Ishikawa (cell line): ENCODE measurements at regions not wholly inside any gene's neighbourhood (a gene's known extent, or its start where the extent isn't known, plus 50 kb on each side); places are given as distances from the start of the nearest gene placed in this dataset.

Source experiments
- CEBPB ChIP-seq: IDR thresholded peaks from 2 replicates; pipeline ENCODE4 v1.6.1; 2012
- CREB1 ChIP-seq: IDR thresholded peaks from 2 replicates; pipeline ENCODE4 v1.6.1; 2012; ENCODE audit warnings: low read depth
- EGR1 ChIP-seq: IDR thresholded peaks from 2 replicates; pipeline ENCODE4 v1.6.1; 2012
- EP300 ChIP-seq: IDR thresholded peaks from 2 replicates; pipeline ENCODE4 v1.6.1; 2012; ENCODE audit warnings: borderline replicate concordance
- FOXM1 ChIP-seq: IDR thresholded peaks from 2 replicates; pipeline ENCODE4 v1.6.1; 2012; ENCODE audit warnings: low read depth, borderline replicate concordance
- NFIC ChIP-seq: IDR thresholded peaks from 2 replicates; pipeline ENCODE4 v1.6.1; 2012
- RAD21 ChIP-seq: IDR thresholded peaks from 2 replicates; pipeline ENCODE4 v1.6.1; 2012; ENCODE audit warnings: low read depth
- TAF1 ChIP-seq: IDR thresholded peaks from 2 replicates; pipeline ENCODE4 v1.6.1; 2012; ENCODE audit warnings: low read depth, mild to moderate bottlenecking
- TCF12 ChIP-seq: IDR thresholded peaks from 2 replicates; pipeline ENCODE4 v1.6.1; 2012; ENCODE audit warnings: low read depth
- TEAD4 ChIP-seq: IDR thresholded peaks from 2 replicates; pipeline ENCODE4 v1.6.1; 2012
- YY1 ChIP-seq: IDR thresholded peaks from 2 replicates; pipeline ENCODE4 v1.6.1; 2012; ENCODE audit warnings: low read depth
- ZBTB7A ChIP-seq: IDR thresholded peaks from 2 replicates; pipeline ENCODE4 v1.6.1; 2012; ENCODE audit warnings: low read depth
- TF ChIP-seq, protein P1 (sequence below): IDR thresholded peaks from 2 replicates; pipeline ENCODE4 v1.6.1; 2012; ENCODE audit warnings: low read depth, mild to moderate bottlenecking
- TF ChIP-seq, protein P2 (sequence below): IDR thresholded peaks from 2 replicates; pipeline ENCODE4 v1.6.1; 2012
- TF ChIP-seq, protein P3 (sequence below): IDR thresholded peaks from 2 replicates; pipeline ENCODE4 v1.6.1; 2012

DNA sequence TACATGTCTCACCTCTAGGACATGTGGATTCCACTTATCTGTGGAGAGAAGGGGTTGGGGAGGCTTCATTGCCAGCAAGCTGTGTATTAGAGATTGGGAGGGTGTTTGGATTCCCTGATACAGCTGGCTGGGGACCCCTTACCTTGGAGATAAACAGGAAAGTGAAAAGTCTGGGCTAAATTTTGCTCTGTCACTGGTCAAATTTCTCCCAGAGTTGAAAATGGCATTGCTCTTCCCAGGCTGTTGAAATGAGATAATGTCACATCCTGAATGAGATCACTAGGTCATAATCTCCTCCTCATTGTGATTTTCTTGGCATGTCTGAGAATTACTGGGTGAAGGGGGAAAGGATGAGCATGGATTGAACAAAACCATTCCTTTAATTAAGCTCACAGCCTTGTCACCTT, 265.0 kb upstream of the PARD3B start:
- TF ChIP-seq, protein P1, sequence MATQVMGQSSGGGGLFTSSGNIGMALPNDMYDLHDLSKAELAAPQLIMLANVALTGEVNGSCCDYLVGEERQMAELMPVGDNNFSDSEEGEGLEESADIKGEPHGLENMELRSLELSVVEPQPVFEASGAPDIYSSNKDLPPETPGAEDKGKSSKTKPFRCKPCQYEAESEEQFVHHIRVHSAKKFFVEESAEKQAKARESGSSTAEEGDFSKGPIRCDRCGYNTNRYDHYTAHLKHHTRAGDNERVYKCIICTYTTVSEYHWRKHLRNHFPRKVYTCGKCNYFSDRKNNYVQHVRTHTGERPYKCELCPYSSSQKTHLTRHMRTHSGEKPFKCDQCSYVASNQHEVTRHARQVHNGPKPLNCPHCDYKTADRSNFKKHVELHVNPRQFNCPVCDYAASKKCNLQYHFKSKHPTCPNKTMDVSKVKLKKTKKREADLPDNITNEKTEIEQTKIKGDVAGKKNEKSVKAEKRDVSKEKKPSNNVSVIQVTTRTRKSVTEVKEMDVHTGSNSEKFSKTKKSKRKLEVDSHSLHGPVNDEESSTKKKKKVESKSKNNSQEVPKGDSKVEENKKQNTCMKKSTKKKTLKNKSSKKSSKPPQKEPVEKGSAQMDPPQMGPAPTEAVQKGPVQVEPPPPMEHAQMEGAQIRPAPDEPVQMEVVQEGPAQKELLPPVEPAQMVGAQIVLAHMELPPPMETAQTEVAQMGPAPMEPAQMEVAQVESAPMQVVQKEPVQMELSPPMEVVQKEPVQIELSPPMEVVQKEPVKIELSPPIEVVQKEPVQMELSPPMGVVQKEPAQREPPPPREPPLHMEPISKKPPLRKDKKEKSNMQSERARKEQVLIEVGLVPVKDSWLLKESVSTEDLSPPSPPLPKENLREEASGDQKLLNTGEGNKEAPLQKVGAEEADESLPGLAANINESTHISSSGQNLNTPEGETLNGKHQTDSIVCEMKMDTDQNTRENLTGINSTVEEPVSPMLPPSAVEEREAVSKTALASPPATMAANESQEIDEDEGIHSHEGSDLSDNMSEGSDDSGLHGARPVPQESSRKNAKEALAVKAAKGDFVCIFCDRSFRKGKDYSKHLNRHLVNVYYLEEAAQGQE: no peak
- TF ChIP-seq CEBPB (no peak), TAF1 (no peak), RAD21 (no peak), ZBTB7A (no peak), EGR1 (no peak), TEAD4 (no peak), FOXM1 (no peak), TCF12 (no peak), YY1 (no peak), NFIC (no peak), EP300 (no peak), CREB1 (no peak)
- TF ChIP-seq, protein P2, sequence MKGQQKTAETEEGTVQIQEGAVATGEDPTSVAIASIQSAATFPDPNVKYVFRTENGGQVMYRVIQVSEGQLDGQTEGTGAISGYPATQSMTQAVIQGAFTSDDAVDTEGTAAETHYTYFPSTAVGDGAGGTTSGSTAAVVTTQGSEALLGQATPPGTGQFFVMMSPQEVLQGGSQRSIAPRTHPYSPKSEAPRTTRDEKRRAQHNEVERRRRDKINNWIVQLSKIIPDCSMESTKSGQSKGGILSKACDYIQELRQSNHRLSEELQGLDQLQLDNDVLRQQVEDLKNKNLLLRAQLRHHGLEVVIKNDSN: no peak
- TF ChIP-seq, protein P3, sequence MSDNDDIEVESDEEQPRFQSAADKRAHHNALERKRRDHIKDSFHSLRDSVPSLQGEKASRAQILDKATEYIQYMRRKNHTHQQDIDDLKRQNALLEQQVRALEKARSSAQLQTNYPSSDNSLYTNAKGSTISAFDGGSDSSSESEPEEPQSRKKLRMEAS: no peak

DNA sequence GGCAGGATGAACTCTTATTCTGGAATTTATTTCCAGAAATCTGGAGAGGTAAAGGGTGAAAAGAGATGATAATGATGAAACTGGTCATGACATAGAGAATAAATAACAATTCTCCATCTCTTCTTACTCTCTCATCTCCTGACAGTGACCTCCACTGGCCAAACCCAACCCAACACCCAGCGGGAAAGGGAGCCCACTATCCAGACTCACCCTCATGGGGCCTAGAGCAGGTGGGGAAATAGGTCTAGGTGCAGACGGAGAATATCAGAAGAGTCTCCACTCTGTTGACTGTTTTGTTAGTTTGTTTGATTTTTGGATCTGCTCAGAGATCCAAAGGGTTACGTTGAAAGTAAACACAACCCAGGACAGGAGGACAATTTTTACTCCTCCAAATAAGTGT, 263.2 kb upstream of the PARD3B start:
- TF ChIP-seq RAD21: no peak
- TF ChIP-seq EGR1: no peak
- TF ChIP-seq FOXM1: no peak
- TF ChIP-seq EP300: no peak
- TF ChIP-seq YY1: no peak
- no peak for TF ChIP-seq NFIC
- TF ChIP-seq CREB1: no peak
- TF ChIP-seq, protein P1: no peak
- TF ChIP-seq, protein P2: no peak
- no peak for TF ChIP-seq TCF12
- no peak for TF ChIP-seq ZBTB7A
- TF ChIP-seq CEBPB: no peak
- TF ChIP-seq, protein P3: no peak
- no peak for TF ChIP-seq TEAD4
- TF ChIP-seq TAF1: no peak

DNA sequence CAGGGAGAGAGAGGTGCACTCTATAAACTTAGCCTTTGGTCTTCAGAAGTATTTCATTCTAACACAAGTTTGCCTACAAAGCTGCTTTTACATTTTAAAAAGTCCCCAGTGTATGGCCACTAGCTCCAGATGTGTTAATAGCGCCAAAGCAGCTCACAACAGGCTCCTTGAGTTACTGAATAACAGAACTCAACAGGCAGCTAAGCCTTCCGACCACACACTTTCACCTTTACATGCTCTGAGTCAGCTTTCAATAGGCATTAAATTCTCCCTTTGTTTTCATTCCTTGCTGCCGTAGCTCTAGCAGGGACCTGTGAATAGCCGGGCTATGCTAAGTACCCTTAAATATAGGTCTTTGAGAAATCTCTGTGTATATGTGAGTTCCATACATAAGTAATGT, 262.8 kb upstream of the PARD3B start:
- TF ChIP-seq EGR1 (no peak), RAD21 (no peak), EP300 (no peak), TCF12 (no peak)

DNA sequence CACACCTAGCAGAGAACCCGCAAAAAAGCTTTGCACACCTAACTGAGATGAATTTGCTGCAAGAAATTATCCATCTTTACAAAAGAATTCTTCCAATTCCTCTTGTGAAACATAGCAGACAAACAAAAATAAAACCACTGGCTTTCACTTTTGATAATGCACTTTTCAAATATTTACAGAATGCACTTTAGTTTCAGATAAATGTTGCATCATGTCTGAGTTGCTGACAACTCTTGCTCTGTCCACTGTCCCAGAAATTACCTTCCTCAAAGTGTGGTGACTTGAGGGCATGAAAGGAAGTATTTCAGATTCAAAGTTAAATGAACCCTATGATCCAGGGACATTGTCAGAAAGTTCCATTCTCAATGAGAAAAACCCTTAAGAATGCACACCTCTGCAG, 256.2 kb upstream of the PARD3B start:
- no peak for TF ChIP-seq TCF12
- no peak for TF ChIP-seq EGR1
- no peak for TF ChIP-seq FOXM1
- TF ChIP-seq TAF1: no peak
- TF ChIP-seq, protein P1: no peak
- no peak for TF ChIP-seq EP300
- no peak for TF ChIP-seq ZBTB7A

DNA sequence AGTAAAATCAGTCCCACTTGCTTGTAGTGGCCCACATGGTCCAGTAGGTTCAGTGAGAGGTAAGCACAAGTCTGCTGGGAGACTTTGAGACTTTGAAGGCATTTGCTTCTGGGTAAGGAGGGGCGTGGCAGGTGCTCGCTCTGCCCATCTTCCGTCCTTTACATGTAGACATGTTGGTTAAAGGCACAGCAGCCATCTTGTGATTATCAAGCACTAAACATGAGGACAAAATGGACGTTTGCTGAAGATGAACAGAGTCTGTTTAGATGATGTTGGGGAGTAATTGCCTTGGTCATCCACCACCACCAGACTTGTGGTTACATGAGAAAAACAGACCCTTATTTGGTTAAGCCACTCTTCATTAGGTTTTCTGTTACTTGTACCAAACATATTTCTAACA, 252.8 kb upstream of the PARD3B start:
- TF ChIP-seq YY1 (peak; percentile 30; the same call in 1 of the 2 replicates), RAD21 (no peak)
